Lower leg skin (tissue), 4 donors: ENCODE measurements at regions not wholly inside any gene's neighbourhood (a gene's known extent, or its start where the extent isn't known, plus 50 kb on each side); places are given as distances from the start of the nearest gene placed in this dataset.

Experiments
- DNase-seq, 2 donors: peaks; one replicate each; pipeline ENCODE4 v3.0.0-alpha.2; 2019; ENCODE audit warnings: low spot score in 2 of 2
- H3K4me3 ChIP-seq: fragments of 200-600 bp; sonication (generic); 2 replicates; pipeline ENCODE4 v1.5.1; 2017; ENCODE audit warnings: mild to moderate bottlenecking, low read depth; ENCODE audit not compliant: poor library complexity, severe bottlenecking
- CTCF ChIP-seq, 3 donors: fragments of 450-650 bp; IDR thresholded peaks; one replicate each; pipeline ENCODE4 v1.5.1; 2016; ENCODE audit warnings: antibody characterized with exemption in 3 of 3, mild to moderate bottlenecking in 3 of 3, moderate library complexity in 2 of 3
- POLR2A ChIP-seq, 2 donors: fragments of 450-650 bp; IDR thresholded peaks; one replicate each; pipeline ENCODE4 v1.6.1; 2016 to 2017; ENCODE audit warnings: antibody characterized with exemption in 2 of 2, mild to moderate bottlenecking in 1 of 2, moderate library complexity in 1 of 2
- WGBS, 2 donors: methylation state at CpG; one replicate each; pipeline ENCODE4 v1.1.5; 2018; 5-methylcytosine and 5-hydroxymethylcytosine counted together
- intact Hi-C: fragments of 100-400 bp; cut with DNase I; formaldehyde crosslinking; loops from one replicate; pipeline ENCODE4 v1.15.0; 2023; ENCODE audit warnings: low total_unique reads

GRCh38 chrX:39519566-39520301 is 578.0 kb downstream of the BCOR start:
- WGBS, 2 donors: 46 to 59% methylated on average over 10 to 14 of the region's 14 CpGs
- intact Hi-C loops: no loop called here
- TF ChIP-seq CTCF (IDR thresholded peaks at IDR 0.05): no peak
- no peak for TF ChIP-seq POLR2A (IDR thresholded peaks at IDR 0.05)
- H3K4me3 ChIP-seq: no peak overlapping the region
- DNase-seq: peak in 1 of 2 donors; percentile 70

GRCh38 chrX:39525758-39526157 is 572.0 kb downstream of the BCOR start:
- H3K4me3 ChIP-seq: no peak overlapping the region
- no peak for TF ChIP-seq CTCF (IDR thresholded peaks at IDR 0.05)
- TF ChIP-seq POLR2A (IDR thresholded peaks at IDR 0.05): no peak
- peak in 1 of 2 donors; percentile 56 for DNase-seq
- intact Hi-C loops: no loop called here
- 72 to 91% methylated on average over 2 to 3 of the region's 3 CpGs for WGBS, 2 donors

GRCh38 chrX:39527025-39527424 is 570.7 kb downstream of the BCOR start:
- intact Hi-C loops: no loop called here
- no peak for DNase-seq
- TF ChIP-seq POLR2A (IDR thresholded peaks at IDR 0.05) (no peak), CTCF (IDR thresholded peaks at IDR 0.05) (no peak)
- WGBS, 2 donors: 61 to 89% methylated on average over 3 of the region's 3 CpGs
- H3K4me3 ChIP-seq: no peak overlapping the region

- no peak overlapping the region for H3K4me3 ChIP-seq
- WGBS, 2 donors: 78 to 98% methylated on average over 8 to 9 of the region's 9 CpGs
- TF ChIP-seq POLR2A (IDR thresholded peaks at IDR 0.05): no peak
- TF ChIP-seq CTCF (IDR thresholded peaks at IDR 0.05): no peak
- intact Hi-C loops: no loop called here
- no peak for DNase-seq
Observed at GRCh38 chrX:39528161-39528916, 569.4 kb downstream of the BCOR start.

GRCh38 chrX:39532761-39533160 is 565.0 kb downstream of the BCOR start:
- intact Hi-C loops: no loop called here
- TF ChIP-seq POLR2A (IDR thresholded peaks at IDR 0.05): no peak
- TF ChIP-seq CTCF (IDR thresholded peaks at IDR 0.05): no peak
- WGBS, 2 donors: 92 to 94% methylated on average over 4 of the region's 4 CpGs
- H3K4me3 ChIP-seq: no peak overlapping the region
- DNase-seq: peak in 1 of 2 donors; percentile 54
